ENCODE measurements at regions not wholly inside any gene's neighbourhood (a gene's known extent, or its start where the extent isn't known, plus 50 kb on each side); places are given as distances from the start of the nearest gene placed in this dataset.

- Histone ChIP-seq H3K27me3 (no peaks in the 10 kb centered on the region), H3K36me3 (no peaks in the 10 kb centered on the region), H3K4me1 (no peaks in the 10 kb centered on the region), H3K9me3 (no peaks in the 10 kb centered on the region), H3K27ac (no peak overlapping the region), H3K4me3 (no peak overlapping the region)
- ATAC-seq (ENCODE audit: low FRiP score in 2 of 2), result no peak
- TF ChIP-seq POLR2AphosphoS5 (IDR thresholded peaks at IDR 0.05) (no peak), CTCF (IDR thresholded peaks at IDR 0.05) (no peak), EP300 (IDR thresholded peaks at IDR 0.05) (no peak), POLR2A (IDR thresholded peaks at IDR 0.05) (no peak)
- no peak for DNase-seq
- 94 to 96% methylated on average over 4 of the region's 4 CpGs for WGBS, 2 donors
Observed at GRCh38 chr2:207419331-207419730, 110.4 kb upstream of the CREB1 start.

GRCh38 chr2:207421671-207422070, 108.1 kb upstream of the CREB1 start:
- no peaks in the 10 kb centered on the region for H3K36me3 ChIP-seq
- TF ChIP-seq POLR2AphosphoS5 (IDR thresholded peaks at IDR 0.05) (no peak), CTCF (IDR thresholded peaks at IDR 0.05) (no peak), EP300 (IDR thresholded peaks at IDR 0.05) (no peak), POLR2A (IDR thresholded peaks at IDR 0.05) (no peak)
- H3K4me1 ChIP-seq, result no peaks in the 10 kb centered on the region
- 96 to 97% methylated on average over 12 of the region's 12 CpGs for WGBS, 2 donors
- H3K4me3 ChIP-seq, result no peak overlapping the region
- no peaks in the 10 kb centered on the region for H3K9me3 ChIP-seq
- ATAC-seq (ENCODE audit: low FRiP score in 2 of 2), result no peak
- no peak overlapping the region for H3K27ac ChIP-seq
- no peaks in the 10 kb centered on the region for H3K27me3 ChIP-seq
- peak in 1 of 2 donors; percentile 15 for DNase-seq

- Histone ChIP-seq H3K9me3 (no peaks in the 10 kb centered on the region), H3K27ac (no peak overlapping the region), H3K4me1 (no peaks in the 10 kb centered on the region), H3K36me3 (no peaks in the 10 kb centered on the region), H3K4me3 (no peak overlapping the region), H3K27me3 (no peaks in the 10 kb centered on the region)
- no peak for ATAC-seq (ENCODE audit: low FRiP score in 2 of 2)
- no peak for DNase-seq
- WGBS, 2 donors, result 95% methylated on average over 3 of the region's 3 CpGs
- no peak for TF ChIP-seq POLR2AphosphoS5 (IDR thresholded peaks at IDR 0.05)
- TF ChIP-seq CTCF (IDR thresholded peaks at IDR 0.05), result no peak
- TF ChIP-seq POLR2A (IDR thresholded peaks at IDR 0.05), result no peak
- TF ChIP-seq EP300 (IDR thresholded peaks at IDR 0.05), result no peak
Observed at GRCh38 chr2:207422380-207422779, 107.4 kb upstream of the CREB1 start.

- 52 to 56% methylated on average over 3 of the region's 3 CpGs for WGBS, 2 donors
- no peak for ATAC-seq (ENCODE audit: low FRiP score in 2 of 2)
- no peaks in the 10 kb centered on the region for H3K27me3 ChIP-seq
- H3K9me3 ChIP-seq, result no peaks in the 10 kb centered on the region
- no peaks in the 10 kb centered on the region for H3K4me1 ChIP-seq
- TF ChIP-seq EP300 (IDR thresholded peaks at IDR 0.05) (no peak), POLR2A (IDR thresholded peaks at IDR 0.05) (no peak), CTCF (IDR thresholded peaks at IDR 0.05) (no peak), POLR2AphosphoS5 (IDR thresholded peaks at IDR 0.05) (no peak)
- H3K27ac ChIP-seq, result no peak overlapping the region
- H3K36me3 ChIP-seq, result no peaks in the 10 kb centered on the region
- no peak for DNase-seq
- no peak overlapping the region for H3K4me3 ChIP-seq
Observed at GRCh38 chr2:207423886-207424285, 105.9 kb upstream of the CREB1 start.

GRCh38 chr2:207427986-207428385, 101.8 kb upstream of the CREB1 start:
- Histone ChIP-seq H3K4me3 (no peak overlapping the region), H3K27ac (no peak overlapping the region), H3K36me3 (no peaks in the 10 kb centered on the region), H3K4me1 (no peaks in the 10 kb centered on the region), H3K27me3 (no peaks in the 10 kb centered on the region), H3K9me3 (no peaks in the 10 kb centered on the region)
- ATAC-seq (ENCODE audit: low FRiP score in 2 of 2) (no peak), DNase-seq (no peak)
- 71 to 82% methylated on average over 2 of the region's 2 CpGs for WGBS, 2 donors
- no peak for TF ChIP-seq EP300 (IDR thresholded peaks at IDR 0.05)

Measured in upper lobe of left lung (tissue), 6 donors.